Stimulated activated CD4-positive, alpha-beta T cell treated with anti-CD3 and anti-CD28 coated beads, Interleukin-12 subunit alpha, Interleukin-12 subunit beta, amount 100 ng/mL, for 24 hours (primary cell): ENCODE measurements at regions not wholly inside any gene's neighbourhood (a gene's known extent, or its start where the extent isn't known, plus 50 kb on each side); places are given as distances from the start of the nearest gene placed in this dataset.

Experiments used
- DNase-seq, 2 experiments: peaks; one replicate each; pipeline ENCODE4 v3.0.0-alpha.2; 2020; ENCODE audit warnings: low read depth in 2 of 2

- no peak for DNase-seq
These were observed 187.1 kb downstream of the KIF4B start for GRCh38 chr5:155200608-155201007.

DNA sequence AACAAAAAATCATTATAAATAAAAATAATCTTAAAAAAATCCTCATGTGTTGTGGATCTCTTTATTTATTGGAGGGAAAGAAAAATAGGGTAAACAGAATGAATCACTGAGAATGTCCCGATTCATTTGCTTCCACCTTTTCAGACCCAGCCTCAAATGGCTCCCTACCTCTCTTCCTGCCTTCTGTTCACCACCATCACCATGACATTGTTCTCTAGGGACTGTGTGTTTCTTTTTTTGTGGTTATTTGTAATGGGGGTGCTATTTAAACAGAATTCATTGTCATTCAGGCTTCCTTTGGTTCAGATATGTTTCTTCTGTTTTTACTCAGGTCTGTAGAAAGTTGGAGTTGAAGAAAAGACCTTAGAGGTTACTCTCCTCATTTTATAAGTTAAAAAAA, 198.2 kb downstream of the KIF4B start:
- DNase-seq: no peak

- no peak for DNase-seq
These were observed 208.8 kb downstream of the KIF4B start for GRCh38 chr5:155222393-155222792.

- DNase-seq: no peak
These were observed 215.6 kb downstream of the KIF4B start for GRCh38 chr5:155229135-155229534.

DNA sequence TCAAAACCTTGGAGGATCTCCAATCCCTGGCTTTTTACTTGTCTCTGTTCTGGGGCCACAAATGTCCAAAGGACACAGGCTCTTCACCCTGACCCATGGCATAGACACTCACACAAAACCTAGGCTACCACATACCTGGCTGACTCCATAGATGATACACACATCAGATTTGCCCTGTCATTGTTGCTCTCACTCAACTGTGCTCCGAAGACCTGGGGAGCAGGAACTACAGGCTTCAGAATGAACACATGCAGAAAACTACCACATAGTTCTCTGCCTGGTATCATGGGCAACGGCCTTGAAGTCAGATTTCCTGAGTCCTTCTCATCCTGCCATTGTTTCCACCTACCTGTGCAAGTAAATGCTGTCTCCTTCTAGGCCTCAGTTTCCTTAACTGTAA, 226.2 kb downstream of the KIF4B start:
- DNase-seq: no peak

GRCh38 chr5:155250596-155250995, 237.0 kb downstream of the KIF4B start:
- DNase-seq: no peak

- DNase-seq: no peak
These were observed 238.5 kb downstream of the KIF4B start for GRCh38 chr5:155252025-155252424.

DNA sequence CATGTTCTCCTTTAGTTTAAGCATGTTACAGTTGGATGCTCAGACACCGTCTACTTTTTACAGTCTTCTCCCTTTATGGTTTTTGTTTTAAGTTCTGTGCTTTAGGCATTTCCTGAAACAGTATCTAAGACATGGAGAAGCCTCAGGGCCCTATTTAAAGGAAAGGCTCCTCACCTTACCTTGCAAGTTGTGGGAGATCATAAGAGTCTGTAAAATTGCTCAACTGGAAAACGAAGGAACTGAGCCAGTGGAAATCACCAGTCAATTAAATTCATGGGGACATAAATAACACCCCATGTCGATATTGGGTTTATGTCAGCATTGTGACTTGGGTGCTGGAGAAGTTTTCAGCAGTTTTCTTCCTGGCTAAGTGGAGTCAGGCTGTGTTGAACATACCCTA, 239.2 kb downstream of the KIF4B start:
- no peak for DNase-seq

GRCh38 chr5:155254399-155254798, 240.8 kb downstream of the KIF4B start:
- DNase-seq: no peak

- DNase-seq: no peak
These were observed 244.6 kb downstream of the KIF4B start for GRCh38 chr5:155258161-155258560.

GRCh38 chr5:155259648-155260047, 246.1 kb downstream of the KIF4B start:
- no peak for DNase-seq

DNA sequence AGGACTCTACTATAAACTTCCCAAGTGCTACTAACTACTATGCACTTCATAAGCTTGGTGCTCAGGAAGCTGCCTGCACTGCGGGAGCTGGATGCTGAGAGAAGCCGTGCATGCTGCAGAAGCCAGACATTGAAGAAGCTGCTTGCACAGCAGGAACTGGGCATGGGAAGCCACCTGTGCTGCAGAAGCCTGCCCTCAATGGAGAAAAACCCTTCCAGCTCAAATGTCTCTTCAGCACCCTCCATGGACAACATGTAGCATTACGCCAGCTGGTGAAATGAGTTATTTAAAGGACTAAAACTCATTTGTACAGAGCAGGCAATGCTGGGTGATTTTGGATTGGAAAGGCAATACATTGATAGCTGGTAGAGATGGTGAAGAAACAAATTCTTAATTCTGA, 247.2 kb downstream of the KIF4B start:
- DNase-seq: no peak

GRCh38 chr5:155263381-155263780, 249.8 kb downstream of the KIF4B start:
- DNase-seq: no peak

GRCh38 chr5:155264809-155265208, 251.3 kb downstream of the KIF4B start:
- no peak for DNase-seq

GRCh38 chr5:155268770-155269425, 255.3 kb downstream of the KIF4B start:
- no peak for DNase-seq

DNA sequence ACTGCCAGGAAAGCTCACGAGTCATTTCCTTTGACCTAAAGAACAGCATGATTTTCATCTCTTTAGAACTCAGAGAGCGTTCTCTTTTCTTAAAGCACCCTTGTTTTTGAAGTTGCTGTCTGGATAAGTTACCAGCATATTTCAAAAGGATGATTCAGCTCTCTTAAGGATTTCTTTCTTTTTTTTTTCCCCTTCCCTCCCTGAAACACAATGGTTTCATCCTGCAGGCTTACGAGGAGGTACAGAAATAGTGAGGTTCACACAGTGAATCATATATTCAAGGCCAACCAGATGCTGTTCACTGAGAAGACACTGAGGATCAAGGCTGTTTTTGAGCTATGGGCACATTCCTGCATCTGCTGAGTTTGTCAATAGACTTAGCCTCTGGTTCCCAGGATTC, 257.2 kb downstream of the KIF4B start:
- DNase-seq: no peak

DNA sequence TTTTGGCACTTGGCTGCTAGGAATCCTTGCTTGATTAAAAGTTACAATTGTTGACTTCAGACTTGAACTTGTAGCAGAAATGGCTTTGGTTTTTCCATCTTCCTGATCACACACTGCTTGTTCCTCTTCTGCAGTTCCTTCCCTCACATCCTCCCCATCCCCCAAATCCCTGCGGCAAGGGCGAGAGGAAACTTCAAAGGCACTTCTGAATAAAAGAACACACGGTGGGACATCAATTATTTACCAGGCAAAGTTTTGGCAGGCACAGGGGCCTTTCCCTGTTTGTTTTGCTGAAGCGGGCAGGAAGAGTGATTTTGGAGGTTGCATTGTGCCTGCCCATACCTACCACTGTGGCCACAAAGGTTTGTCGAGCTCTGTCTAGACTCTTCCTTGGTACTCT, 260.9 kb downstream of the KIF4B start:
- DNase-seq: no peak

GRCh38 chr5:155275222-155275621, 261.7 kb downstream of the KIF4B start:
- DNase-seq: no peak

- DNase-seq: no peak
These were observed 262.7 kb downstream of the KIF4B start for GRCh38 chr5:155276231-155276630.

- DNase-seq: no peak
These were observed 265.0 kb downstream of the KIF4B start for GRCh38 chr5:155278532-155278931.

- DNase-seq: no peak
These were observed 269.1 kb downstream of the KIF4B start for GRCh38 chr5:155282503-155283107.

DNA sequence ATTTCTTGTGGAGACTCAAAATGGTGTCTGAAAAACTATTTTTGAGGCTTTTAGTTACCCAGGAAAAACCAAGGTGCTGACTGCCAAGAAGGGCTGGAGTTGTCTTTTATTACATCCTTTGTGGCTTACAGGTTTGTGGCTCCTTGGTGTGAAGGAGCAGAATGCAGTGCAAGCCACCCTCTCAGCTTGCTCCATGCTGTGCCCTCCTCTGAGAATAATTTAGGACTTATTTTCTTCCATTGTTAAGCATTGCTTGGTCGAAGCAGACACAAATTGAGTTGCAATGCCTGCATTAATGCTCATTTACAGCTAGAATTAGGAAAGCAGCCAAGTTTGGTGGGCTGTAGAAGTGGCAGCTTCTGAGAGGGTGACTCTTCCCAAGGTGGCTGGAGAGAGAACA, 272.2 kb downstream of the KIF4B start:
- DNase-seq: no peak

DNA sequence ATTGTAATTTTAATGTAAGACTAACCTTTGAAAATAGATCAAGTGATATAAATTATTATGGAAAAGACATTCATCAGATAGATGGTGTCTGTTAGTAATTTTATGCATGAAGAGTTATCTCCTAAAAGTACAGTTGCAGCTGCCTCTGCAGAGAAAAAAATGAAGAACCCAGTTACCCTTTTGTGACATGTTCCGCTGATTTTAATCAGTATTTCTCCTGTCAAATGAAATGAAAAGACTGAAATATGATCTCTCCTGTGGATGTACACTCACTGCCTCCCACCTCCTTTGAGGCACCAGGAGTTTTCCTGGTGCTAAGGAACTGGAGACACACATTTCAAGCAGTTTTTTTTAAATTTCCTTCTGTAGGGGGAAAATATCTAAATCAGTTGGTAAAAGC, 277.4 kb downstream of the KIF4B start:
- DNase-seq: no peak

DNA sequence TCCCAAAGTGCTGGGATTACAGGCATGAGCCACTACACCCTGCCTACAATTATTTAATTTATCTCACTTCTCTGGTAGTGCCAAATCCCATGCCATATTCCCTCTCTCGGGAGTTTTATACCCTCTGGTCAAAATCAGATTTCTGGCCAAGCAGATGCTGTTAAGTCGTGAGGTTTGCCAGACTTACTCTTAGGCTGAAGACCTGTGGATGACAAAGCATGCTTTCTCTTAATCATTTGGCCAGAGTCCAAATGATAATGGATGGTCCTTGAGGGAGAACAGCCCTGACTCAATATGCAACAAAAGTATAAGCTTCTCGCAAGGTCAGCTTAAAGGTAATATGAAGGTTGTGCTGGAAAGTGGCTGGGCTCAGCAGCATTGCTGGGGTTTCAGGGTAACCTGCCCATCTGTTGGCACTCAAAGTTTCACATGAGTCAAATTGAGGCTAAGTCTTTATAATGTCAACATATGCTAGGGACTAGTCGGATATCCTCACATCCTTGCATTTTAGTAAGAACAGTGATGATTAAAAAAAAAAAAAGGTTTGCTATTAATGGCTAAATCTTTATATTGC, 280.1 kb downstream of the KIF4B start:
- no peak for DNase-seq
